SJCRH30 (cell line): ENCODE measurements at regions not wholly inside any gene's neighbourhood (a gene's known extent, or its start where the extent isn't known, plus 50 kb on each side); places are given as distances from the start of the nearest gene placed in this dataset.
A peak's percentile ranks its signal among the peaks of the same experiment; 100 is the strongest.
"Not testable (repeated sequence)": the region's sequence is repeated elsewhere in the genome, so short reads cannot be mapped to it uniquely, and the experiment has no call there.

Source experiments
- DNase-seq, 2 experiments: peaks; one replicate each; pipeline ENCODE4 v3.0.0-alpha.2; 2015 to 2020
- H3K27ac ChIP-seq: fragments of 250-450 bp; sonication (Bioruptor Pico); 2 replicates; pipeline ENCODE4 v1.5.1; 2020; ENCODE audit warnings: mild to moderate bottlenecking, moderate library complexity
- H3K27me3 ChIP-seq: fragments of 250-450 bp; sonication (Bioruptor Pico); 2 replicates; pipeline ENCODE4 v1.5.1; 2020; ENCODE audit warnings: mild to moderate bottlenecking, moderate library complexity
- H3K36me3 ChIP-seq: fragments of 250-450 bp; sonication (Bioruptor Pico); 2 replicates; pipeline ENCODE4 v1.5.1; 2020; ENCODE audit warnings: mild to moderate bottlenecking, moderate library complexity
- H3K4me1 ChIP-seq: fragments of 250-450 bp; sonication (Bioruptor Pico); 2 replicates; pipeline ENCODE4 v1.5.1; 2020; ENCODE audit warnings: mild to moderate bottlenecking, moderate library complexity
- H3K4me3 ChIP-seq: fragments of 250-450 bp; sonication (Bioruptor Pico); 2 replicates; pipeline ENCODE4 v1.5.1; 2020; ENCODE audit warnings: mild to moderate bottlenecking, moderate library complexity
- H3K9me3 ChIP-seq: fragments of 250-450 bp; sonication (Bioruptor Pico); replicated peaks from 2 replicates; pipeline ENCODE4 v1.5.1; 2020; ENCODE audit warnings: mild to moderate bottlenecking, moderate library complexity

GRCh38 chr21:22189278-22189677 lies 1191.1 kb downstream of the NCAM2 start:
- no peak for DNase-seq
- no peaks in the 10 kb centered on the region for H3K4me1 ChIP-seq
- no peaks in the 10 kb centered on the region for H3K36me3 ChIP-seq
- H3K4me3 ChIP-seq, result no peak overlapping the region
- H3K27ac ChIP-seq, result no peak overlapping the region
- H3K27me3 ChIP-seq, result no peaks in the 10 kb centered on the region
- no peaks in the 10 kb centered on the region for H3K9me3 ChIP-seq

DNA sequence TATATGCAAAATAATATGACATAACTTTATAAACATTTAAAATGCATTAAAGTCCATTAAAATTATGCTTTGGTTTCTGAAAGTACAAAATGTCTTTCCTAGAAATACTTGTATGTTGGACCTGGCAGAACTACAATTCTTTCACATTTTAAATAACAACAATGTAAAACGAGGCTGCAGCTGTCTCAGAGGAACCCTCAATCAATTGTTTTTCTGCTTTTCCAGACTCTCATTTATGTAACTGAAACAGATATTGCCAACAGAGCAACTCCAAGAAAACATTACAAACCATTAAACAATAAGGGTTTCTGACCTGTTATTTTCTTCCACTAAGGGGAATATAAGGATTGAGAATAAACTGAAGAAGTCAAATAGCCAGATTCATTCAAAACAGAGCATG lies 1193.4 kb downstream of the NCAM2 start:
- Histone ChIP-seq H3K36me3 (no peaks in the 10 kb centered on the region), H3K4me3 (no peak overlapping the region), H3K9me3 (no peaks in the 10 kb centered on the region), H3K27me3 (no peaks in the 10 kb centered on the region), H3K4me1 (no peaks in the 10 kb centered on the region), H3K27ac (no peak overlapping the region)
- DNase-seq, result no peak

DNA sequence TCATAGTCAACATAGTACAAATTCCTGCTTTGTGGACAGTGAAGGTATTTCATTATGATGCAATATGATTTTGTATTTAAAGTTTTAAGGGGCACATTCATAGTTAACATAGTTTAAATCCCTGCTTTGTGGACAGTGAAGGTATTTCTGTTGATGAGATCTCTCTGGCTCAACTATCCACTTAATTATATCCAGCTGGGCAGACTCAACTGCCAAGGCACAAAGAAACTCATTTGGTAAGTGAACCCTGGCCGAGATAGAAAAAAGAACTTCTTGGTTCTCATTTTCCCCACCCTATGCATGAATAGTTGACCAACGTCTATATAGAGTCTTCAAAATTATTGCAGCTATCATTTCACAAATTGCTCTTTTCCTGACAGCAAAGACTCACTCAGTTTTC lies 1194.6 kb downstream of the NCAM2 start:
- Histone ChIP-seq H3K36me3 (no peaks in the 10 kb centered on the region), H3K4me1 (no peaks in the 10 kb centered on the region), H3K9me3 (no peaks in the 10 kb centered on the region), H3K27me3 (no peaks in the 10 kb centered on the region), H3K27ac (no peak overlapping the region), H3K4me3 (no peak overlapping the region)
- DNase-seq, result no peak

DNA sequence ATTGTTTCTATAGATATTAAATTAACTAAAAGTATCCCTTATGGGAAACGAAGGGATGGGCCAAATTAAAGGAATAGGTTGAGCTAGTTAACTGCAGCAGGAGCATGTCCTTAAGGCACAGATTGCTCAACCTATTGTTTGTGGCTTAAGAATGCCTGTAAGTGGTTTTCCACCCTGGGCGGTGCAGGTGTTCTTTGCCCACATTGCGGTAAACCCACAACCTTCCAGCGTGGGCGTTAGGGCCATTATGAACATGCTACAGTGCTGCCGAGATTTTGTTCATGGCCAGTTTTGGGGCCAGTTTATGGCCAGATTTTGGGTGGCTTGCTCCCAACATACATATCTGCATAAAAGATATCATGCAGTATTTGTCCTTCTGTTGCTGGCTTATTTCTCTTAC lies 1196.8 kb downstream of the NCAM2 start:
- H3K4me3 ChIP-seq, result not testable (repeated sequence)

GRCh38 chr21:22200378-22201092 lies 1202.3 kb downstream of the NCAM2 start:
- Histone ChIP-seq H3K4me1 (no peaks in the 10 kb centered on the region), H3K27ac (no peak overlapping the region), H3K4me3 (no peak overlapping the region), H3K27me3 (no peaks in the 10 kb centered on the region), H3K9me3 (no peaks in the 10 kb centered on the region), H3K36me3 (no peaks in the 10 kb centered on the region)
- DNase-seq, result no peak

More for the DNA sequence above, 1196.8 kb downstream of the NCAM2 start:
- H3K4me1 ChIP-seq, DNase-seq, H3K27me3 ChIP-seq, H3K36me3 ChIP-seq, H3K27ac ChIP-seq, H3K9me3 ChIP-seq: not testable (repeated sequence)

- no peaks in the 10 kb centered on the region for H3K36me3 ChIP-seq
- H3K27me3 ChIP-seq, result no peaks in the 10 kb centered on the region
- H3K4me1 ChIP-seq, result no peaks in the 10 kb centered on the region
- DNase-seq, result no peak
- no peak overlapping the region for H3K4me3 ChIP-seq
- no peak overlapping the region for H3K27ac ChIP-seq
- H3K9me3 ChIP-seq, result no peaks in the 10 kb centered on the region
These were observed 1202.9 kb downstream of the NCAM2 start for GRCh38 chr21:22201126-22201525.

- Histone ChIP-seq H3K27me3 (no peaks in the 10 kb centered on the region), H3K27ac (no peak overlapping the region), H3K4me1 (no peaks in the 10 kb centered on the region), H3K9me3 (no peaks in the 10 kb centered on the region), H3K36me3 (no peaks in the 10 kb centered on the region), H3K4me3 (no peak overlapping the region)
- DNase-seq, result no peak
These were observed 1203.5 kb downstream of the NCAM2 start for GRCh38 chr21:22201669-22202068.

- no peak for DNase-seq
These were observed 1211.1 kb downstream of the NCAM2 start for GRCh38 chr21:22209304-22209700.

DNA sequence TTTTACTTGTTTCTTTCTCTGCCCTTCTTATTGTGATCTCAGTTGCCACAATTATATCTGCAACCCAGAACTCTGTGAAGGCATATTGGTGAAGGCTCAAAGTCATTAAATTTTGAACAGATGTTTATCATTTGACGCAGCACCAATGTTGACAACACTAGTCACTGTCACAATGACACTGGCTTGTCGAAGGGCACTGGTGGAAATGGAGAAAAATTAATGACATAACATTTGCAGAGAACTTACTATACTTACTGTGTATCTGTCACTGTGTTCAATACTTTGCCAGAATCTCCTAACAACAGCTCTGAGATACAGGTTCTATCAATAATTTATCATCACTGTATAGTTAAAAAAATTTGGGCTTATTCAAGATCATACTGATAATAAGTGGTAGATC lies 1213.7 kb downstream of the NCAM2 start:
- no peaks in the 10 kb centered on the region for H3K27me3 ChIP-seq
- no peak overlapping the region for H3K27ac ChIP-seq
- H3K4me1 ChIP-seq, result no peaks in the 10 kb centered on the region
- H3K36me3 ChIP-seq, result no peaks in the 10 kb centered on the region
- no peaks in the 10 kb centered on the region for H3K9me3 ChIP-seq
- no peak overlapping the region for H3K4me3 ChIP-seq
- no peak for DNase-seq

More at GRCh38 chr21:22209304-22209700, 1211.1 kb downstream of the NCAM2 start:
- Histone ChIP-seq H3K36me3 (no peaks in the 10 kb centered on the region), H3K4me1 (no peaks in the 10 kb centered on the region), H3K27ac (no peak overlapping the region), H3K27me3 (no peaks in the 10 kb centered on the region), H3K4me3 (no peak overlapping the region), H3K9me3 (no peaks in the 10 kb centered on the region)

DNA sequence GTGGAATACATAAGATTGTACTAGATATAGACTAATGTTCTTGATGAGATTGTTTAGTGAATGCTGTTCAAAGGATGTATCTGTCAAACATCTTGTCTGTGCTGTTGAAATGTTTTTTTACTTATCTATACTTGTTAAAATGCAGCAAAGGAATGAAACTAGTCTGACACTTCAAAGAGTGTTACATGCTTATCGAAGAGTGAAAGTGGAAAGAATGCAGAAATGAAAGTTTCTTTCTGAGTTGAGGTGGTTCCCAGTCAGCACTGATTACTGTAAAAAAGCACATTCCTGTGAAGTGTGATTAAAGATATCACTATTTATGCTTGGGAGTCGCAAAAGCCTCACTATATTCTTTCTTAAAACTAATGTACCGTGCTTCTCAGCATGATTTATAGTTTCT lies 1225.2 kb downstream of the NCAM2 start:
- no peaks in the 10 kb centered on the region for H3K36me3 ChIP-seq
- no peaks in the 10 kb centered on the region for H3K27me3 ChIP-seq
- H3K4me3 ChIP-seq, result no peak overlapping the region
- no peaks in the 10 kb centered on the region for H3K9me3 ChIP-seq
- no peak overlapping the region for H3K27ac ChIP-seq
- no peak for DNase-seq
- H3K4me1 ChIP-seq, result no peaks in the 10 kb centered on the region

DNA sequence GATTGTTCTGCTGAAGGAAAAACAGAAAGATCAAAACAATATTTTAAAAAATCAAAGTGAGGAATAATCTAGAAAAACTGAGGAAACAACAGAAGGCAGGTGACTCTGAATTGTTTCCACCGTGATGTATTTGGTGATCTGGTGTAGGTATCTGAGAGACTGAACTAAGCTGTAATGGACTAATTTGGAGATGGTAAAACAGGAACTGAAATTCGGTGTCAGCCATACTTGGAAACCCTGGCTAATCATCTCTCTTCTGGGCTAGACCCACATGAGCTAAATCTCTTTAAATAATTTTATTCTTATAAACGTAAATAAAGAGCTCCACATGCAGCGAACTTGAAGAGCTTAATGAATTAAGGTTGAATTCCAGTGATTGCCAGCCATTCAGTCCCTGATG lies 1226.1 kb downstream of the NCAM2 start:
- Histone ChIP-seq H3K27ac (no peak overlapping the region), H3K4me3 (no peak overlapping the region), H3K36me3 (no peaks in the 10 kb centered on the region), H3K27me3 (no peaks in the 10 kb centered on the region), H3K9me3 (no peaks in the 10 kb centered on the region), H3K4me1 (no peaks in the 10 kb centered on the region)
- DNase-seq, result no peak

DNA sequence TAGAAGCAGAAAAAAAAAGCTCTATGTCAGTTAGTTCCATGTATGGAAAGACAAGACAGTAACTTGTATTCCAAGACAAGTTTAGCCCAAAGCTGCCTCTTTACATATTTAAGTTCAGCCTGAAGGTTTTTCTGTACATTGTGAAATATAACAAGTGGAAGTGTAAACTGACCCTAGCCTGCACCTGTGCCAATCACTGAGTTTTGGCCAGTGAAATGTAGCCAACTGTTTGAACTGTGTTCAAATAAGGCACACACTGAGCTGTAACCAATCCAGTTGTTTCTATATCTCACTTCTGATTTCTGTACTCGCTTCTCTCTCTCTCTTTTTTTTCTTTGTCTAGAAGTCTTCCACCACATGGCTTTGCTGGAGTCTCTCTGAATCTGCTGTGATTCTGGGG lies 1227.1 kb downstream of the NCAM2 start:
- Histone ChIP-seq H3K27ac (no peak overlapping the region), H3K27me3 (no peaks in the 10 kb centered on the region), H3K4me1 (no peaks in the 10 kb centered on the region)

GRCh38 chr21:22231013-22231412 lies 1232.8 kb downstream of the NCAM2 start:
- Histone ChIP-seq H3K4me3 (no peak overlapping the region), H3K27ac (no peak overlapping the region), H3K4me1 (no peaks in the 10 kb centered on the region), H3K27me3 (no peaks in the 10 kb centered on the region), H3K9me3 (no peaks in the 10 kb centered on the region), H3K36me3 (no peaks in the 10 kb centered on the region)
- no peak for DNase-seq

More for the DNA sequence above, 1227.1 kb downstream of the NCAM2 start:
- Histone ChIP-seq H3K36me3 (no peaks in the 10 kb centered on the region), H3K4me3 (no peak overlapping the region), H3K9me3 (no peaks in the 10 kb centered on the region)
- DNase-seq, result peak; percentile 4 to 58

DNA sequence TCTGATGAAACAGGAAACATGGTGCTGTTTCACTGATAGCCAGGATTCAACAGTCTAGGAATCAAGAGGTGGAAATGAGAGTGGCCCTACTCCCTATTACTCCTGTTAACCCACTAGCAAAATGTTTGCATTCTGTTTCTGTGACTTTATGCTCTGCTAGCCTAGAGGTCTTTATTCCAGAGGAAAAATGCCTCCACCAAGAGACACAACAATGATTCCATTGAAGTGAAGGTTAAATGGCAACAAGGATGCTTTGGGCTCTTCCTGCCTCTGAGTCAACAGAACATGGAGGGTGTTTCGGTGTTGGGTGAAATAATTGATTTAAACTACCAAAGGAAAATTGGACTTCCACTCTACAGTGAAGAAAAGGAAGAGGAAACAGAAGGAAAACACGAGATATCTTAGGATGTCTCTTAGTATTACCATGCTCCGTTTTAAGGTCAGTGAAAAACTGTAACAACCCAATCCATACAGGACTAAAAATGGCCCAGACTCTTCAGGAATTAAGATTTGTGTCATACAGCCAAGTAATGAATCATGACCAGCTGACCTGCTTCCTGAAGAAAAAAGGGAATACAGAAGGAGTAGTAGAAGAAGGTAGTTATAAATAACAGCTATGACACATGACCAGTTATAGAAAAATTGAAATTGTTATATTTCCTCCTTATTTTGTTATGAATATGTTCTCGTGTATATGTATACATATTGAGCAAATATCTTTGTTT lies 1237.8 kb downstream of the NCAM2 start:
- Histone ChIP-seq H3K4me3 (no peak overlapping the region), H3K36me3 (no peaks in the 10 kb centered on the region), H3K4me1 (no peaks in the 10 kb centered on the region), H3K27ac (no peak overlapping the region), H3K9me3 (no peaks in the 10 kb centered on the region), H3K27me3 (no peaks in the 10 kb centered on the region)
- no peak for DNase-seq

DNA sequence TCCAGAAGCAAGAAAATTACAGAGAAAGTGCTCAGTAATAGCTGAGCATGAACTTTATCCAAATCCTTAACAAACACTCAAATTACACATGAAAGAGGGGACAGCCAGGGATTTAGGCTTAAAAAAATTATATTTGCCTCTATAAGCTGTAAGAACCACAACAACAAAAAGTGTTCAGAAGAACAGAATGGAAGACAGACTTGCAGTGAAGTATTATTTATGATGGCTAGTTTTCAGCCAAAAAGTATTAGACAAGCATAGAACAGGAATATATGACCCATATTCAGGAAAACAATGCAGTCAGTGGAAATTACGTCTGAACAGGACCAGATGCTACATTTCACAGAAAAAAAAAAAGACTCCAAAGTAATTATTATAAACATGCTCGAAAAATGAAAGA lies 1246.3 kb downstream of the NCAM2 start:
- Histone ChIP-seq H3K27ac (no peak overlapping the region), H3K4me1 (no peaks in the 10 kb centered on the region), H3K9me3 (no peaks in the 10 kb centered on the region), H3K36me3 (no peaks in the 10 kb centered on the region), H3K27me3 (no peaks in the 10 kb centered on the region), H3K4me3 (no peak overlapping the region)
- DNase-seq, result no peak

DNA sequence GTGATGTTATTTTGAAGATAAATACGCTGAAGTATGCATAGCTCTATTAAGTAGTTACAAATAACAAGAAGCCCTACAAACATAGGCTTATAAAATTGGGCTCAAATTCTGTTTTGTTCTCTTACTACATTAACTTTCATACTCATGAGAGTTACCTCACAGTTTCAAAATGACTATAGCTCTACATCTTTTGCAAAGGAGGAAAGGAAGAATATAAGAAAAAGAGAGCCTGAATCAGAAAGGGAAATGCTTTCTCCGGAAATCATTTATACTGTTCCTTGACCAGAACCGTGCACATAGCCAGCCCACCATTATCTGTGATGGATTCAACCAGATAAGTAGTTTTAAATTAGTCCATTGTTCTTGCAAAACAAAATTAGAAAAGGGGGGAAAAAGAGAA lies 1252.1 kb downstream of the NCAM2 start:
- no peaks in the 10 kb centered on the region for H3K4me1 ChIP-seq
- H3K36me3 ChIP-seq, result no peaks in the 10 kb centered on the region
- no peak overlapping the region for H3K27ac ChIP-seq

More for the DNA sequence above, 1252.1 kb downstream of the NCAM2 start:
- no peak overlapping the region for H3K4me3 ChIP-seq
- H3K27me3 ChIP-seq, result no peaks in the 10 kb centered on the region
- H3K9me3 ChIP-seq, result no peaks in the 10 kb centered on the region
- no peak for DNase-seq
